ENCODE measurements at regions not wholly inside any gene's neighbourhood (a gene's known extent, or its start where the extent isn't known, plus 50 kb on each side); places are given as distances from the start of the nearest gene placed in this dataset.
A peak's percentile ranks its signal among the peaks of the same experiment; 100 is the strongest.

DNA sequence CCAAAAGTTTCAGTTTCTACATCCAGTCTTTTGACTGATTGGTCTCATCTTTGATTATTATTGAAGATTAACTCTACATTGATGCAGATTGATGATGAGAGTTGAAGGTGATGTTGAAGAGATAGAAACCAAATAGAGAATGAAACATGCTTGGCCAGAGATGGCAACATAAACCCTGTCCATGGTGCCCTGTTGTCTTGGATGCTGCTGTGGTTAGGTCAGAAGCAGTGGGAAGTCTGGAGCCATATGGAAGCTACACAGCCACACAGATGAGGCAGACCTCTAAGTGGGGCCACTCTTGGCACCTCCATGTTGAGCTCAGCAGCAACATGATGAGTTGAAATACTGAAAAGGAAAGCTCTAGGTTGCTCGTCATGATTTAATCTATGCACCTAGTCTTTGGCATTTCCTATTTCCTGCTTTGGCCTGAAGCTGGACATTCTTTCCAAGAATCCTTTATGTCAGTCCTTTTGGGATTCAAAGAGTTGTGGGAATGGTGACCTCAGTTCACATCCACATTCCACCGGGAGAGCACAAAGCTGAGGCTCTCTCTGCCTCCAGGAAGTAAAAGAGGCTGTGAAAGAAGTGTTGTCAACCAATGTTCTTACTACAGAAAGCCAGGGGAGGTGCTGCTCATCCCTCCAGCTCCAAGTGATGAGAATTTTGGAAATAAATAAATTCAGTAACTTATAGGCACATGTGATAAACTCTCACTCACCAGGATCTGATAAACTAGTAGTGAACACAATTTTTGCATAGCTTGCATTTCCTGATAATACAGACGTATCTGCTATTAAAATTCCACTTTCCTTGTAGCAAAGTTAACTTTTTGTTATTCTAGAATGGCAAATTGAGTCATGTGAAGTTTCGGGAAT lies 127.7 kb upstream of the MAF start:
- DNase-seq = no peak

- no peak for DNase-seq
Measured at GRCh38 chr16:79726902-79727301, 126.4 kb upstream of the MAF start.

GRCh38 chr16:79725051-79725450 lies 124.5 kb upstream of the MAF start:
- no peak for DNase-seq

- no peak for DNase-seq
Measured at GRCh38 chr16:79723583-79724168, 123.1 kb upstream of the MAF start.

GRCh38 chr16:79721270-79721669 lies 120.7 kb upstream of the MAF start:
- DNase-seq = no peak

GRCh38 chr16:79717333-79718137 lies 117.0 kb upstream of the MAF start:
- DNase-seq = no peak

- DNase-seq = peak; percentile 6
Measured at GRCh38 chr16:79716645-79717332, 116.3 kb upstream of the MAF start.

DNA sequence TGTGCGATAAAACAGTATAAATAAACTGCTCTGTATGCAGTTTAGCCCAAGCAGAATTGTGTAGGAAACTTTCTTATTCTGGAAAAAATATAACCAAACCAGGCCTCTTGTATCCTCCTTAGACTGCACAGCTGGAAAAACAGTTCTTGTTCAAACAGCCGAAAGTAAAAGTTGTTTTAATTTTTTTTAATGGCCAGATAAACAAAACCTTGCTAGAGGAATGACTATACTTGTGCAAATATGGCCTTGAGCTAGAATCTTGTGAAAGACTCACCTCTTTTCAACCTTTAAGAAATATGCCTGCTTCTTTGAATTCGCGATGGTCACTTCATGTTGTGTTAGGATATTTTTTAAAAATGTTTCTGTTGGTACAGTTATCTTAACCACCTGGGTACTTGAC lies 114.5 kb upstream of the MAF start:
- no peak for DNase-seq

GRCh38 chr16:79714440-79714839 lies 113.9 kb upstream of the MAF start:
- DNase-seq = no peak

GRCh38 chr16:79713609-79714309 lies 113.2 kb upstream of the MAF start:
- DNase-seq = no peak

- DNase-seq = no peak
Measured at GRCh38 chr16:79712276-79712675, 111.7 kb upstream of the MAF start.

DNA sequence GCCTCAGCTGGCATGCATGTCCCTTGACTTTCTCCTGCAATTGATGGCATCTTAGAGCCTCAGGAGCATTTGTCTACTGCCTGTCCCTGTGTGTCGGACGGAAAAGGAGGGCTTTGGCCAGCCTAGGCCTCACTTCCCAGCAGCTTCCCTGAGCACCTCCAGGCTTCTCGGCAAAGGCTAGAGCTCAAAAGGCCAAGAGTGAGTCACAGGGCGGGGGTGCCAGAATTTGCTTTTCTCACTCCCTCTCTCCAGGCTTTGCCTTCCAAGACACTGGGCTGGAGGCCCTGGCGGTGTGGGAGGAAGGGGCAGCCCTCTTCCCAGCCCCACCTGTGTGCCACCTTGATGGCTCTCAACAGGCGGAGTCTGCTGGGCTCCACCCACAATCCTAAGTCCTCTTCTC lies 107.3 kb upstream of the MAF start:
- DNase-seq = no peak

DNA sequence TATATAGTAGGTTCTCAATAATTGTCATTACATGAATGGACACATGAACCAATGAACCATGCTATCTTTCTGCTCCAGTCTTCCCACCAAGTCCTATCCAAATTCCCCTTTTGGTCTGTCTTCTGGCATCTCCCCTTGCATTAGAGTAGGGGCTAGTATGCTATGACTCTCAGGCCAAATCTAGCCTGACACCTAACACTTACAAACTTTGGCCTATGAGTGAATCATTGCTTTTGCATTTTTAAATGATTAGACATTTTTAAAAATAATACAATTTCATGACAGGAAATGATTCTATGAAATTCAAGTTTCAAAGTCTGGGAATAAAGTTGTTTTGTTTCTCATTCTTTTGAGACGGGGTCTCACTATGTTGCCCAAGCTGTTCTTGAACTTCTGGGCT lies 102.5 kb upstream of the MAF start:
- DNase-seq = no peak

DNA sequence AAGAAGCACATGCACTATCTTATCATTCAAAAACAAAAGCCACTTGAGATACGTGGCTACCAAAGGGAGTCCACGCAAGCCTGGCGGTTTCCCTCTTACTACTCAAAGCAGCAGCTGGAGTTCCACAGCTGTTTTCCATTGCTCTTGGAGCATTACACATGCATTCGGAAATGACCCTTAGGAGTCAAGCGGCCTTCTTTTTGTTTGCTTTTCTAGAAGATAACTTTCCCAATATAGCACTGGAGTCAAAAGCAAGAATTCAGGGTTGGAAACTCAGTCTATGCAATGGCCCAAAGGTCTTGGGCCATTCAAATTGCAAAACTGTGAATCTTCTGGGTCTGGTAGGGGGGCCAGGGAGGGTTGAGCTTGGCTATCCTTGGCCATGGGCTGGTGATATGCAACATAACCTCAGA lies 97.8 kb upstream of the MAF start:
- DNase-seq = no peak

DNA sequence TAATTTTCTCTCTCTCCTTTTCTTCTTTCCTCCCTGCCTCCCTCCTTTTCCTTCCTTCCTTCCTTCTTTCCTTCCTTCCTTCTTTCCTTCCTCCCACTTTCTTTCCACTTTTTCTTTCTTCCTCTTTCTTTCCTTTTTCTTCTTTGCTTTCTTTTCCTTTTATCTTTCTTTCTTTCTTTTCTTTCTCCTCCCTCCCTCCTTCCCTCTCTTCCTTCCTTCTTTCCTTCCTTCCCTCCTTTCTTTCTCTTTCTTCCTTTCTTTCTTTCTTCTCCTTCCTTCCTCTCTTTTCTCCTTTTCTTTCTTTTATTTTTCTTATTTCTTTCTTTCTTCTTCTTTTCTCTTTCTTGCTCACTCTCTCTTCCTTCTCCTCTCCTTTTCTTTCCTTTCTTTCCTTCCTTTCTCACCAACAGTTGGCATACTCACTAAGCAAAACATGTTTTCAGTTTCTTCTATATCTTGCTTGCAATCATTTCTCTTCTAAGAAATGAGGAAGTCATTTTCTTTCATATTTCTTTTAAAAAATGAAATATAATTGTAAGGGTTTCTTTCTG lies 97.1 kb upstream of the MAF start:
- DNase-seq = no peak

- DNase-seq = no peak
Measured at GRCh38 chr16:79691007-79691406, 90.5 kb upstream of the MAF start.

GRCh38 chr16:79690159-79690558 lies 89.6 kb upstream of the MAF start:
- no peak for DNase-seq

GRCh38 chr16:79687249-79688130 lies 87.0 kb upstream of the MAF start:
- DNase-seq = no peak

DNA sequence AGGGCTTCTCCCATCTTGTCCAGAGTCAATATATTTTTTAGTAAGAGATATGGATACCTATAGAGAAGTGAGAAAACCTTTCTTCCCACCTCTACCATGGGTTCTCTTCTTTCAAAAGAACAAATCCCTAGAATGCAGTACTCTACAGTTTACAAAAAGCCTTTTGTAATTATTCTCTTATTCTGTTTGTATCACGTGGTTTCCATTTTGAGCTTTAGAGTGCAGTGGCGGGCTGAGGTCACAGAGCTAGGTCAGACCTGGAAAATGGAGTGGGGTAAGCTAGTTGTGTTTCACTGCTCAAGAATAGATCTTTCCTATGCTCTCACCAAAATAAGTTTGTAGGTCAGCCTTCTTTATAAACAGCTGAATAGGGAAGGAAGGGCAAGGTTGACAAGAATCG lies 85.3 kb upstream of the MAF start:
- DNase-seq = no peak

DNA sequence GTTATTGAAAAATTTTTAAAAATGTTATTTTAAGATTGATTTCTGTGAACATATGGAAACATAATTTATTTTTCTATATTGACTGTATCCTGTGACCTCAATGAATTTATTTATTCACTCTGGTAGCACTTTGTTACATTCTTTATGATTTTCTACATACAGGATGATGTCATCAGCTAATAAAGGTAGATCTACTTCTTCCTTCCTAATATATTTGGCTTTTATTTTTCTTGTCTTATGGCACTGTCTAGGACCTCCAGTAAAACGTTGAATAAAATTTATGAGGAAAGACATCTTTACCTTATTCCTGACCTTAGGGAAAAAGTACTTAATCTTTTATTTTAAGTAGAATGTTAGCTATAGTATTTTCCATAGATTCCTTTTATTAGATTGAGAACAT lies 78.8 kb upstream of the MAF start:
- no peak for DNase-seq
